ENCODE measurements at regions not wholly inside any gene's neighbourhood (a gene's known extent, or its start where the extent isn't known, plus 50 kb on each side); places are given as distances from the start of the nearest gene placed in this dataset.

GRCh38 chrX:129040124-129040523 is 483.2 kb downstream of the SMARCA1 start:
- Histone ChIP-seq H3K9me1 (ENCODE audit: control insufficient read depth, extremely low read depth, insufficient read depth, low read length) (no peaks in the 10 kb centered on the region), H2AFZ (ENCODE audit: control insufficient read depth, low read length) (no peak overlapping the region), H3K79me2 (ENCODE audit: control insufficient read depth, insufficient read depth, low read length) (no peaks in the 10 kb centered on the region), H3K9ac (ENCODE audit: control insufficient read depth, extremely low read depth, insufficient read depth, low read length) (no peak overlapping the region), H3K4me2 (ENCODE audit: control insufficient read depth, extremely low read depth, insufficient read depth, low read depth, low read length) (no peak overlapping the region), H3K27me3 (ENCODE audit: control insufficient read depth, extremely low read depth, insufficient read depth, low read length) (no peaks in the 10 kb centered on the region), H3K36me3 (ENCODE audit: control insufficient read depth in 2 of 2, extremely low read depth in 1 of 2, insufficient read depth in 2 of 2, low read length in 2 of 2) (no peaks in the 10 kb centered on the region), H3K4me3 (ENCODE audit: control insufficient read depth in 2 of 3, extremely low read depth in 1 of 3, insufficient read depth in 2 of 3, low read depth in 1 of 3, low read length in 3 of 3) (no peak overlapping the region), H3K4me1 (ENCODE audit: control insufficient read depth, extremely low read depth, insufficient read depth, low read length) (no peaks in the 10 kb centered on the region), H3K27ac (ENCODE audit: control insufficient read depth, insufficient read depth, low read length) (no peak overlapping the region), H4K20me1 (ENCODE audit: control insufficient read depth, extremely low read depth, insufficient read depth, low read length) (no peaks in the 10 kb centered on the region), H3K9me3 (ENCODE audit: control insufficient read depth, low read depth, low read length) (peaks cover 2% of the 10 kb centered on the region)
- DNase-seq (ENCODE audit: low read depth, low spot score) (no peak), FAIRE-seq (no peak)
- TF ChIP-seq EZH2 (IDR thresholded peaks at IDR 0.05; ENCODE audit: low read length) (no peak), CTCF (optimal IDR thresholded peaks at IDR 0.05 in 1 of 3, IDR thresholded peaks at IDR 0.05 in 1 of 3, conservative IDR thresholded peaks at IDR 0.05 in 1 of 3; ENCODE audit: extremely low read depth in 1 of 3, insufficient read depth in 2 of 3, low read length in 3 of 3) (no peak)
- dilution Hi-C loops (cut with MboI; ENCODE audit: extremely low pct_ligation_motif_present, low sequenced_read_pairs), result no loop called here

GRCh38 chrX:129039176-129039575 is 484.1 kb downstream of the SMARCA1 start:
- no peak for FAIRE-seq
- Histone ChIP-seq H3K27ac (ENCODE audit: control insufficient read depth, insufficient read depth, low read length) (no peak overlapping the region), H3K4me1 (ENCODE audit: control insufficient read depth, extremely low read depth, insufficient read depth, low read length) (no peaks in the 10 kb centered on the region), H3K9me1 (ENCODE audit: control insufficient read depth, extremely low read depth, insufficient read depth, low read length) (no peaks in the 10 kb centered on the region), H3K79me2 (ENCODE audit: control insufficient read depth, insufficient read depth, low read length) (no peaks in the 10 kb centered on the region), H3K36me3 (ENCODE audit: control insufficient read depth in 2 of 2, extremely low read depth in 1 of 2, insufficient read depth in 2 of 2, low read length in 2 of 2) (no peaks in the 10 kb centered on the region), H2AFZ (ENCODE audit: control insufficient read depth, low read length) (no peak overlapping the region), H4K20me1 (ENCODE audit: control insufficient read depth, extremely low read depth, insufficient read depth, low read length) (no peaks in the 10 kb centered on the region), H3K4me2 (ENCODE audit: control insufficient read depth, extremely low read depth, insufficient read depth, low read depth, low read length) (no peak overlapping the region), H3K4me3 (ENCODE audit: control insufficient read depth in 2 of 3, extremely low read depth in 1 of 3, insufficient read depth in 2 of 3, low read depth in 1 of 3, low read length in 3 of 3) (no peak overlapping the region), H3K9ac (ENCODE audit: control insufficient read depth, extremely low read depth, insufficient read depth, low read length) (no peak overlapping the region), H3K9me3 (ENCODE audit: control insufficient read depth, low read depth, low read length) (peaks cover 2% of the 10 kb centered on the region), H3K27me3 (ENCODE audit: control insufficient read depth, extremely low read depth, insufficient read depth, low read length) (no peaks in the 10 kb centered on the region)
- DNase-seq (ENCODE audit: low read depth, low spot score), result no peak
- dilution Hi-C loops (cut with MboI; ENCODE audit: extremely low pct_ligation_motif_present, low sequenced_read_pairs), result no loop called here
- TF ChIP-seq CTCF (optimal IDR thresholded peaks at IDR 0.05 in 1 of 3, IDR thresholded peaks at IDR 0.05 in 1 of 3, conservative IDR thresholded peaks at IDR 0.05 in 1 of 3; ENCODE audit: extremely low read depth in 1 of 3, insufficient read depth in 2 of 3, low read length in 3 of 3), result no peak
- TF ChIP-seq EZH2 (IDR thresholded peaks at IDR 0.05; ENCODE audit: low read length), result no peak

Measured in keratinocyte (primary cell).